Stimulated activated CD4-positive, alpha-beta T cell treated with anti-CD3 and anti-CD28 coated beads, Interleukin-15, amount 100 ng/mL, for 48 hours (primary cell): ENCODE measurements at regions not wholly inside any gene's neighbourhood (a gene's known extent, or its start where the extent isn't known, plus 50 kb on each side); places are given as distances from the start of the nearest gene placed in this dataset.

Source experiments
- DNase-seq, 2 donors: peaks; one replicate each; pipeline ENCODE4 v3.0.0-alpha.2; 2020; ENCODE audit warnings: low read depth in 2 of 2

GRCh38 chr10:31709476-31709875 is 219.2 kb downstream of the ARHGAP12 start:
- no peak for DNase-seq

- no peak for DNase-seq
Observed at GRCh38 chr10:31709028-31709427, 219.6 kb downstream of the ARHGAP12 start.

- DNase-seq = no peak
Observed at GRCh38 chr10:31708474-31708873, 220.2 kb downstream of the ARHGAP12 start.

GRCh38 chr10:31708046-31708445 is 220.6 kb downstream of the ARHGAP12 start:
- no peak for DNase-seq

GRCh38 chr10:31707093-31708039 is 221.3 kb downstream of the ARHGAP12 start:
- DNase-seq = peak; percentile 38 to 44

- DNase-seq = no peak
Observed at GRCh38 chr10:31706464-31707092, 222.1 kb downstream of the ARHGAP12 start.

GRCh38 chr10:31705136-31705535 is 223.5 kb downstream of the ARHGAP12 start:
- no peak for DNase-seq

GRCh38 chr10:31704195-31704594 is 224.4 kb downstream of the ARHGAP12 start:
- DNase-seq = no peak

GRCh38 chr10:31702954-31703353 is 225.7 kb downstream of the ARHGAP12 start:
- no peak for DNase-seq

- no peak for DNase-seq
Observed at GRCh38 chr10:31702005-31702404, 226.6 kb downstream of the ARHGAP12 start.

- no peak for DNase-seq
Observed at GRCh38 chr10:31701546-31701945, 227.1 kb downstream of the ARHGAP12 start.

GRCh38 chr10:31700181-31700611 is 228.4 kb downstream of the ARHGAP12 start:
- DNase-seq = no peak

GRCh38 chr10:31698181-31698830 is 230.3 kb downstream of the ARHGAP12 start:
- no peak for DNase-seq

GRCh38 chr10:31697271-31698180 is 231.1 kb downstream of the ARHGAP12 start:
- no peak for DNase-seq

- DNase-seq = no peak
Observed at GRCh38 chr10:31694929-31695837, 233.4 kb downstream of the ARHGAP12 start.

GRCh38 chr10:31694126-31694685 is 234.4 kb downstream of the ARHGAP12 start:
- no peak for DNase-seq

GRCh38 chr10:31693491-31693890 is 235.1 kb downstream of the ARHGAP12 start:
- no peak for DNase-seq

- DNase-seq = no peak
Observed at GRCh38 chr10:31689233-31689632, 239.4 kb downstream of the ARHGAP12 start.

GRCh38 chr10:31687663-31688482 is 240.8 kb downstream of the ARHGAP12 start:
- no peak for DNase-seq
